Eye (tissue), 1 donor: ENCODE measurements at regions not wholly inside any gene's neighbourhood (a gene's known extent, or its start where the extent isn't known, plus 50 kb on each side); places are given as distances from the start of the nearest gene placed in this dataset.
A peak's percentile ranks its signal among the peaks of the same experiment; 100 is the strongest.

Experiments
- DNase-seq: peaks from one replicate; pipeline ENCODE4 v3.0.0-alpha.2; 2015

DNA sequence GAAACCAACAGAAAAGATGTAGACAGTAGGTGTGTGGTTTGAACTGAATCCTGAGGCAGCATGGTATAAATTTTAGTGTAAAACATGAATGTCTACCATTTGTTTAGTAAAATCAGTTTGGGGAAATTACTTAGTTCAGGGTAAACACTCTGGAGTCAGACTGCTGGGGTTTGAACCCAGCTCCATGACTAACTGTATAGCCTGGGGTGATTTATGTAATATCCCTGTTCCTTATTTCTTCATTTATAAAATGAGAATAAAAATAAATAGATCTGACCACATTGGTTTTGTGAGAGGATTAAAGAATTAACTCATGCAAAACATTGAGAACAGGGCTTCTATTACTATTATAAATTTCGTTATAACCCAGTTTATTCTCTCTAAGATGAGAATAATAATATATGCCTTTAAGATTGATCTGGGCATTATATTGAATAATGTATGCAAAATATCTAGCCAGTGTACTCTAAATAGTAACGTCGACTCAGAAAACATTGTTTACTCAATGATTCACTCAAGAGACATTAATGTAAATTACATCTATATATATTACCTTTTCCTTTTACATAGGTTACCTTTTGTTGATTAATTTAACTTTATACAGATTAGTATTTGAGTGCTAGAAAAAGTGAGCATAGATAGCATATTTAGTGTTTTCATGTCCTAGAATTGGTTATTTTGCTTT lies 120.6 kb upstream of the KCNJ16 start:
- no peak for DNase-seq

DNA sequence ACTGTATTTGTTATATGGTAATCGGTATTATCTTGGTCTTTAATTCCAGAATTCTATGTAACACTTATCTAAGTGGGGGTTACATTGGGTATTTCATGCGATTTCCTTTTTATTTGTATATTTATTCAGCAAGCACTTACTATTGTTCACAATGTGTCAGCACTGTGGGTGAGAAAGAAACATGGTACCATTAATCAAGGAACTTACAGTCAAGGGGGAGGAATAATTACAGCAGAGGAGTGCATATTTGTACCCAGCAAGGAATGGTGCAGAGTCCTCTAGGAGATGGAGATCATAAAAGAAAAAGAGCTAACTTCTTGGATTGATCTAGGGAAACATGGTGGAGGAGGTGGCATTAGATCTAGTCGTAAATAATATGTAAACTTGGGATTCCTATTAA lies 117.0 kb upstream of the KCNJ16 start:
- DNase-seq: no peak

DNA sequence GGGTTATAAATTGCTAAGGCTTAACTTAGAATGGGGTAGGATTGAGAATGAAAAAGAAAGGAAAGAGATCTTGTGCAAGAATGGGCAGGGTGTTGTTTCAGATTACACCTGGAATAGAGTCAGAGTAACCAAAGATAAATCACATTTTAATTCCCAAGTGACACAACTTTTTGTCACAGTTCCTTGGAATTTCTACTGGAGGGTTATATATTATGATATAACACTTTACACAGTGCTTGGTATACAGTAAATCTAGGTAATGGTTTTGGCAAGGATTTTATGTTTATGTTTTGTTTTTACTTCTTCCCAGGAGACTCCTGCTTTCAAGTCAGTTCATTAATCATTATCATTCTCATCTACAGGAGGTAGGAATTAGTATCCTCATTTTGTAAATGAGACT lies 115.7 kb upstream of the KCNJ16 start:
- no peak for DNase-seq

DNA sequence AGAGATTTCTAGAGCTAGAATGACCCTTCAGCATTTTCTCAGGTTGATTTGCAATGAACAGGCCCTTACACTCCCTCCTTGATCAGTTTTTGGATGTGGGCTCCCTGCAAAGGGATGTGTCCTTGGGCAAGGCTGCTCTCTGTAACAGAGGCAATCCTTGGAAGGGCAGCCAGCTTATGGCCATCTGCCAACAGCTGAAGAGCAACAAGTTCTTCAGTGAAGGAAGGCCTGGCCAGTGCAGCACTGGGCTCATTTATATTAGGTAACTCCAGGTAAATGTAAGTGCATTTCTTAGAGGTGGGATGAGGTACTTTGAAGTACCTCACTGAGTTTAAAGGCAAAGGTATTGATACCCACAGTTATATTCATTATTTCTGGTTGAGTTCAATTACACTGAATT lies 114.3 kb upstream of the KCNJ16 start:
- no peak for DNase-seq

DNA sequence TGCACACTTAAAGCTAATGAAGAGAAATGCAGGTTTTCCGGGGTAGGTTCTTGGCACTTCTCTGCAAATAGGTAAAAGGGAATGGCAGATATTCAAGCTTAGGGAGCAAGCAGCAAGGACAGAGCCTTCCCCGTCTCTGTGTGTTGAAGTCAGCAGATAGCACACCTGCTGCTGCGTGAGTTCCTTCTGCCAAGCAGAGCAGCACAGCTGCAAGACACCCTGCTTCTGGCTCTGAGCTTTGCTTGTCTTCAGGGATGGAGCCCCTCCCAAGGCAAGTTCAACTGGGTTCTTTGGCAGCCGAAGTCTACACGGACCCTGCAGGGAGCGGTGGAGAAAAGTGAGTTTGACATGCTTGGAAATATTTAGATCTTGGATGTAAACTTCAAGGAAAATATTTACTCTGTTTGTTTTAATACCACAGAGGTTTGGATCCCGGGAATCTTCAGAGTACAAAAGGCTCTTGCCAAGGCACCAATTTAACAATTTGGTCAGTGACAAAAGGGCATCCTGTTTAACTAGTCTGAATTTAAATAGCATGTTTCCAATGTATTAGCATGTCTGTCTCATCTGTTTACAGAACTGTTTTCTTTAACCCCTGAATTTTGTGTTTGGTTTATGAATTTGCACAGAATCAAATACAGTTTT lies 113.4 kb upstream of the KCNJ16 start:
- DNase-seq: no peak

DNA sequence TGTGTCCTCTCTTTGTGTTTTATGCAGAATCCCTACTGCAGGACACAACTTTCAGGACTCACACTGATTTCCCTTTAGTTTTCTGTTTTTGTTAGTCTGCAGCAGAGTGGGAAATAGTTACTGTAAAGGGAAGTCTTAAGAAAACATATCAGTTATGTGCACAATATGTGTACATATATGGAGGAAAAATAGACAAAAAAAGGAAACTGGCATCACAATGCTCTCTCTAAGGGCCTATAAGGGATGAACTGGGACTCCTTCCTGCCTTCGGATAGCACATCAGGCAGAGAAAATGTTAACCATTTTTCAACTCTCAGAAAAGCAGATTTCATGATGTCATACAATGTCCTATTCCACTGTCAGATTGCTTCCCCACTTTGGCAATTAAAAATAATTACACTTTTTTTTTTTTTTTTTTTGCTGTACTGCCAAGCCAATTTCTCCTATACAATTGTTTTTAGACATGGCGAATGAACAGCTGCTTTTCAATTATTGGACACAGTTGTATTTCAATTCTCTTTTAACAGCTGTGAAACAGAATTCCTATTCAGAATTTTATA lies 112.5 kb upstream of the KCNJ16 start:
- no peak for DNase-seq

DNA sequence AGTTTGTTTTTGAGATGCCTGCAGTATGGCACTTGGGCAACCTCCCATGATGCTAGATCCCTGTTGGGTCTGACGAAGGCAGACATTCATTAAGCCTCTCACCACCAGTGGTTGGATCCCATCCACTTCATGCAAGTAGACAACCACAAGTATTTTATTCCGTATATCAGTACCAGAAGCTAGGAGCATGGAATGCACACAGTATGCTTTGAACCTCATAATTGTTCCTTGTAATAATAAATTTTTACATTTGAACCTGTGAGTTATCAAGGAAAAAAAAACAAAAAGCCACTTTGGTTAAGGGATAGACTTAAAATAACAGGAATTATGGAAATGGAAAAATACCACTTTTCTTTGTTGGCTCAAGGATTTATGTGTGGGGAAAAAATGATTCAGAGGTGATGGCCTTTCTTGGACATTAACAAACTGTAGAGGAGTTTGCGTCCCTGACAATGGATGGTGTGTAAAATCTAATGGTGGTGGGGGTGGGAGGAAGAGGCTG lies 107.1 kb upstream of the KCNJ16 start:
- no peak for DNase-seq

DNA sequence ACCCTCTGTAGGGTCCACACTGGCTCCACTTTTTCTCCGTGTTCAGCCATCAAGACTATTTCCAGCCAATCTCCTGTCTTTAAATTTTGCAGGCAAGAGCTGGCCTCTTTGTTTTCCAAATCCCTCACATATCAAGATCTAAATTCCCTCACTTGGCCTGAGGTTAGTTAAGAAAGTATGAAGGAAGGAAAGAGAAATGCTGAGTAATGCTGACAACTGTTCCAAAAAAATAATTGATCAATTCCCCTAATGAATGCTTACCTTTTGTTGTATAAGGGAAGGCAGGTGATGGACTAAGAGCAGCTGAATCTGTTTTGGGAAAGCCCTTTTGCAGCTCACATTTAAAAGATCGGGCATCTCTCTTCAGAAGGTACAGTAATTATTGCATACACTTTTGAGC lies 105.1 kb upstream of the KCNJ16 start:
- DNase-seq: no peak

DNA sequence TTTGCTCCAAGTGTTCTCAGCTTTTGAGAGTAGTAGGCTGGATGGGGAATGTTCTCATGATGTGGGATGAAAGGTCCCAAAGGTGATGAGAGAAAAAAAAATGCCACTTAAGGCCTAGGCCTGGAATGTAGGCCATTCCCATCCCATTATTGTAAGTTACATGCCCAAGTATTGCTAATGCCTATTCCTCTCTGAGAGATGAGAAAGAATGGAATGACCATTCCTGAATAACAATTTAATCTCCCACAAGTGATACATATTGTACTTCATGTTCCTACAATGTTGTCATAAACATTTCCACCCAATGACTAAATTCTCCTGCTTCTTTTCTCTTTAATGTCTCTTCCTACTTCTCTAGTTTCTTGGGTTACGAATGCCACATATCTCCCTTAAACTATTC lies 102.8 kb upstream of the KCNJ16 start:
- DNase-seq: no peak

DNA sequence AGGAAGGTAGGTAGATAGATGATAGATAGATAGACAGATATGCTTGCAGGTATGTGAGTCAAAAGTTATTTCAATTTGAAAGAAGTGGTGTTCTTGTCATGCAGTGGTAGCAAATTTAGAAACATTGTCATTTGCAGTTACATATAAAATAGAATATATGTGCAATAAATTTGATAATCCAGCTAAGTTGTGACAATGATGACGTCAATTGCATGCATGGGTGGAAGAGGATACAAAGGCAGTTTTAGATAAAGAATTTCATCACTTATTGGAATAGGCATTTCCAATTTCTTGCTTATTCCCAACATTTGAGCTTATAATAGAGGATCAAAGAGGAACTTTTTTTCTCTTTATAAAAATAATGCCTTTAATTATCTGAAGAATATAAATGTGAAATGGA lies 99.2 kb upstream of the KCNJ16 start:
- no peak for DNase-seq

DNA sequence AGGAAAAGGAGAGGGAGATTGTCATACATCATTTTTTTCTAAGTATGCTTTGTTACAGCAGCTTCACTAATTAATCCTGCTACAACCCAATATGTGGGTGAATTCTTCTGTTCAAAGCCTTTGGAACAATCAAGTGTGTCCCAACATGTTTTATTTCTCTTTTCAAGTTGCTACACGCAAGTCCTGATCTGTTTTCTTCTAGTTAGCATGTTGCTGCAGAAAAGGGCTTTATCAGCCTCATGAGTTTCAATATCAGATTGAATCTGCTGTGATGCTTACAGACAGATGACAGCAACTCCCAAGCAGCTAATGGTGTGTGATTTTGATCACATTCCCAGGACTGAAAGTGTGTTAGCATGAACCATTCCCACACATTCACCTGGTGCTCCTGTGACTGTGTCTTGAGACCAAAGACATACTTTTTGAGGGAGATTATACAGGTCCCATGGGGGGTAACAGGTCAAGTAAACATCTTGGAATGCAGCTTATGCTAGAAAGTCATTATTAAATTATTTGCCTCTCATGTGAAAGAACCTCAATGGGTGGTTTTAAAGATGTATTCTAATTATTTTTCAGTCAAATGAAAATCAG lies 96.9 kb upstream of the KCNJ16 start:
- peak; percentile 20 for DNase-seq

DNA sequence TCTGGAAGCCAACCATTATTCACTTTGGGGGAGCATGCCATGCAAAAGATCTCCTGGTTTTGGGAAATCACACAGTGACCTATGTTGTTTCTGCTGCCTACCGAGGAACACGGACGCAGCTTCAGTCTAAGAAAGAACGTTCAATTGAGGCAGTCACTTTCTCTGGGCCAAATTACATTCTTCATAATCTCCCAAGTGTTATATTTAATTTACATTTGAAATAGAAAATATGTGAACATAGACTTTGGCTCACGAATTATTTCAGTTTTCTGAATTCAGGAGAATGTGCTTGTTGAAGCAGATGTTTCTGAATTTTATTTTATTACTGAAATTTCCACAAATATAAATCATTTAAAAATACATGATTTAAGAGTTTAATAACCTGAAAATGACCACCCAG lies 93.6 kb upstream of the KCNJ16 start:
- no peak for DNase-seq

DNA sequence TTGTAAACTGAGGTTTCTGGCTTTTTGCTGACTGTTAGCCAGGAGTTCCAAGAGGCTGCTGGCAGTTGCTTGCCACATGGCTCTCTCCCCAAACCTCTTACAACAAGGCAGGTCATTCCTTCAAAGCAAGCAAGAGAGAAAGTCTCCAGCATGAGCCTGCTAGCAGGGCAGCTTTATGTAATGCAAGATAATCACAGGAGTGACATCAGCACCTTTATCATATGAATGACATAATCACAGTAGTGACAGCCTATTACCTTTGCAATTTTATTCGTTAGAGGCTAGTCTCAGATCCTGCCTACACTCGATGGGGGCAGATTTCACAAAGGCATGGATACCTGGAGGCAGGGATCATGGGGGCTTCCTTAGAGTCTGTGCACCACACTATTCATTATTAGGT lies 79.5 kb upstream of the KCNJ16 start:
- DNase-seq: no peak

DNA sequence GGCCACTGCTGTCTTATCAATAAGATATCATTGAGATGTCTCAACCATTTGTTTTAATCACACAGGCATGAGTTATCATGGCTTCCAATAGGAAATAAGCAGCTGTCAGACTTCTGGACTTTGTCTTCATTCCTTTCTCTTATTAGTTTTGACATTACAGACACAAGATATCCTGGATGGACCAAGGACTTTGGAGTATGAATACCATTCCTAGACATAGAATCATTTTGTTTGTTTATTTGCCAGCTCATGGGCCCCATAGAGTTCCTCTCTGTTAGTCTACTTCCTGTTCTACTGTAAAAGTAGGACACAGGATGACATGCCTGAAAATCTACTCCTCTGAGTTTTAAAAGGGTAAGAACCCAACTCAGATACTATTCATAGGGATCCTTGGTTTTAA lies 77.7 kb upstream of the KCNJ16 start:
- DNase-seq: no peak

DNA sequence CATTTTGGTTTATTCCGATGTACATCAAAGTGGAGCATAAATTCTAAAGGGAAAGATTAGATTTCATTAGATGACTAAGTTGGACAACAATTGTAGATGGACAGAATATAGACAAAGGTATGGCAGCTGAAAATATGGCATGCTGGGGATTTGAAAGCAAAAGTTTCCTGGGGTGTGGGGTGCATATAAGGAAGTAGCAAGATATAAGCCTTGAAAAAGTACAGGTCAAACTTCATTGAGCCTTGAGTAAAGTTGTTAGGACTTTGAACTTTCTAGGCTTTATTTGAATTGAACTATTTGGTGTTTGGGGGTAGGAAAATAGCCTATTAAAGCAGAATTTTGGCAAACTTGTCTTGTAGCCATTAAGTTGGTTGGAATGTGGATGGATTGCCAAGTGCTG lies 75.8 kb upstream of the KCNJ16 start:
- no peak for DNase-seq

DNA sequence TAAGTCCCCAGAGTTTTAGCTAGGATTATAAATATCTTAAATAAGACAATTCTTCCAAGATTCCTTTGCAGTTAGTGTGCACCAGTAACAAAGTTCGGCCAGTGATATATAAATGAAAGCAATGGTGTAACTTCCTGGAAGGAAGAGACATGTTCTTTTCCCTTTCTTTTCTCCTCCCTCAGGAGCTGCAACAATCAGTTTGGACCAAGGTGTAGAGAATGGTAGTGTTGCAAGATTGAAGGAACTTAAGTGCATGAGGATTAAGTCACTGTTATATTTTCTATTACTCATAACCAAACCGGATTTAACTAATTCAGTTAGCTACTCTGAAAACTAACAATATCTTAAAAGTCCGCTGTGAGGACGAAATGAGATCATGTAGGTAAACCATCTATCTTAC lies 68.9 kb upstream of the KCNJ16 start:
- no peak for DNase-seq

DNA sequence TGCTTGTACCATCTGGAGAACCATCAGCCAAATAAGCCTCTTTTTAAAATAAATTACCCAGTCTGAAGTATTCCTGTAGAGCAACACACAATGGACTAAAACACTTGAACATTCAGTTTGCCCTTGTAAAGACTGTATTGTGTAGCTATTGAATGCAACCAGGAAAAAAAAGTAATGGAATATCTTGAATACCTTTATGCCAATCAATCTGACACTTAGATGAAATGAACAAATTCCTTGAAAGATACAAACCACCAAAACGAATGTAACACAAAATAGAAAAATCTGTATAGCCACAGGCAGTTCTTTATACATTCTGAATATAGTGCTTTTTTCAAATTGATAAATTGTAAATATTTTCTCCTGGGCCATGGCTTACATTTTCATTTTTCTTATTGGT lies 63.3 kb upstream of the KCNJ16 start:
- no peak for DNase-seq

DNA sequence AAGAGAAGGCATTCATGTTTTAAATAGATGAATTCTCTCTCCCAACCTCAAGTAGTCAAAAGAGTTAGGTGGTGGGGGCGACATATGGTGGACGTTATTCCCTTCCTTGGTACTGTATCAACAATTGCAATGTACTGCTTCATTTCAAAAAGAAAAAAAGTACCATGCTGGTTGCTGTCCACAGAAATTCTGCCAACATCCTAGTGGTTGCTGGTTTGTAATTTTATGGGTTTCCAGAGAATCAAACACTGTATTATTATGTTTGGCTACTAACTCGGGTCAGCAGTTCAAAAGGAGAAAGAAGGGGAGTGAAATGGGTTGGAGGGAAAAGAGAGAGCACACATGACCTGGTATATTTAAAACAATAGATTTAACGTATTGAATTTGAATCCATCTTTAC lies 61.1 kb upstream of the KCNJ16 start:
- no peak for DNase-seq

DNA sequence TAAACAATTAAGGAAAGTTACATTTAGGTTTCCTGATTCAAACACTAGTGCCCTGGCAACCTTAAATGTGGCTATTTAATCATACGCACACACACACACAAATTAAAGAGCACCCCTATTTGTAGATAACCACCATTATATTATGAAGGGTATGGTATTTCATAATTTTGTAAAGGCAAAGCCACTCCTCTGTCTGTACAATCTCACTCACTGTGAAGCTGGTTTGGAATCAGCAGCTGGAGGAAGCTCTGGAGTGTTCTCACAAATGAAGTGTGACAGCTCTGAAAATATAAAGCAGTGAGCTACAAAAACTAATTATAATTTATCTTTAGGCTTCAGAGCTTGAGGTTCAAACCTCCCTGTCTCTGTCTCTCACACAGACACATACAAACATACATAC lies 57.9 kb upstream of the KCNJ16 start:
- DNase-seq: no peak

DNA sequence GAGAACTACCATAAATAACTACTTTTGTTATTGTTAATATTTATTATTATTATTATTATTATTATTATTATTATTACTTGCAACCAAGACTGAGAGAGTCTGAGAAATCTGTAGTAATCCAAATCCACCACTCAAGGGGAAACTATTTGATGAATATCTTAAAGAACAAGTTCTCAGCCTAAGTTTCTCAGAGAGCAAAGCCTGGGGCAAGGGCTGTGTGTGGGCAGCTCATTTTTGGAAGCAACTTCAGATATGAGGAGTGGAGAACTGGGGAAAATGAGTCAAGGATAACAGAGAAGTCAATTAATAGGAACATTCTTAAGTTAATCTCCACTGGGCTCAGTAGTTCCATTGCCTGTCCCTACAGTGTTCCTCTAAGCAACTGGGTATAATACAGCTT lies 57.1 kb upstream of the KCNJ16 start:
- DNase-seq: no peak

DNA sequence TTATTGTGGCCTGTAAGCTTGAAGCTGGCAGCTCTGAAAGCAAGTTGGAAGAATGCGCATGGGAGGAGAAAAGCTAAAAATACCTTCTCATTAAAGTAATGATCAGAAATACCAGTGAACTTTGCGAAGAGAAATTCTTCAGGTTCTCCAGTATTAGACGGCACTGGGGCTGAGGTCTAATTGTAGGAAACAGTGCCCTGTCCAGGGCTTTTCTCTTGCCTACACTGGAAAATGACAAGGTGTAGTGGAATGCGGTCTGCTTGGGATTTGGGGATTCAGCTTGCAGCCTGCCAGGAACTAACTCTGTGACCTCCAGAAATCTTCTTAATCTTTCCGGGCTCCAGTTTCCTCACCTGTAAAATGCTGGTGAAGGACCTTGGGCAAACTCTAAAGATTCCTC lies 53.3 kb upstream of the KCNJ16 start:
- peak; percentile 13 for DNase-seq

DNA sequence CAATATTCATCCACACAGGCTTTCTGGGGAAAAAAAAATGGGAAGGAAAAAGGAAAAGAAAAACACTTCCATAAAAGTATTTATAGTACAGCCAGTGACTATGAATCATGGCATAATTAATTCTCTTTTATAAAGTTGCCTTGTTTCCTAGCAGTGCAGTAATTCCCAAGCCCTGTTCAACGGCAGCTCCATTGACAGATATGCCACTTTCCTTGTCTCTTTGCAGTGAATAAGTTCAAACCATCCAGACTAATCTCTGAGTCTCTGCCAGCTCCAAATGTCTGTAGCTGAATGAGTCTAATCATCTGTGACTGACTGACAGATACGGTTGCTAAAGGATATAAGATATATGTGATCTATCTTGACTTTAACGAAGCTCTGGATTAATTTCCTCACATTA lies 52.9 kb upstream of the KCNJ16 start:
- DNase-seq: peak; percentile 21

DNA sequence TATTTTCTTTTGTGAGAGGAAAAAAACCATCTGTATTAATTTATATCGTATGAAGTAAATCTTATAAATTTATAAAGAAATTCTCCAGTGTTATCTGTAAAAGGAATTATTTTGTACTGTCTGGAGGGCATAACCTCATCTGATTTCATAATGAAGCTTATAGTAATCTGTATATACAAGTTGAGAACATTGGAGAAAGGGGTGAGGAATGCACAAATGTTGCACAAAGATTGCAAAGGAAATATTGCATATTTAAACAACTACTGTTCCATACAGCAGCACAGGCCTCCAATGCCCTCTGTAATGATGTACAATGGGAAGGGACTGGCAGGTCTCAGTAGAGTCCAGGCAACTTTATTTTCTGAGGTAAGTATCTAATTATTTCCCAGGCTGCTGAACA lies 50.8 kb upstream of the KCNJ16 start:
- no peak for DNase-seq
